ENCODE measurements at regions not wholly inside any gene's neighbourhood (a gene's known extent, or its start where the extent isn't known, plus 50 kb on each side); places are given as distances from the start of the nearest gene placed in this dataset.

DNA sequence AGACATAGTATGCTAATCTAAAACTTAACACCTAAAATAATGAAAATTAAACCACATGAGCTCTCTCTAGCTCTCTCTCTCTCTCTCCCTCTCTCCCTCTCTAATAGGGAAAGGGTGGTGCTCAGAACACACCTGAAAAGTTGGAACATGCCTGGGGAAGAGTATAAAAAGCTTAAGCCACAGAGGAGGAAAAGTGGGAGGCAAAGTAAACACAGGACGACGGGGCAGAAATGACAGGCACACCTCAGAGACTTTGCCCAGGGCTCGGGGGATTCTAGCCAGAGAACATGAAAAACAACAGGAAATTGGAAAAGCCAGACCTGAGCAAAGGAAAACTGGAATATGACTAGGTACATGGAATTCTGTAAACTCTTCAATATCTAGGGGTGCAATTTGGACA lies 666.1 kb downstream of the BCL11A start:
- intact Hi-C loops (cut with DNase I): no loop called here
- no peak for ATAC-seq
- no peak for DNase-seq (ENCODE audit: low spot score)

- intact Hi-C loops (cut with DNase I): no loop called here
- DNase-seq (ENCODE audit: low spot score) (no peak), ATAC-seq (no peak)
Observed at GRCh38 chr2:59886759-59887158, 666.7 kb downstream of the BCL11A start.

DNA sequence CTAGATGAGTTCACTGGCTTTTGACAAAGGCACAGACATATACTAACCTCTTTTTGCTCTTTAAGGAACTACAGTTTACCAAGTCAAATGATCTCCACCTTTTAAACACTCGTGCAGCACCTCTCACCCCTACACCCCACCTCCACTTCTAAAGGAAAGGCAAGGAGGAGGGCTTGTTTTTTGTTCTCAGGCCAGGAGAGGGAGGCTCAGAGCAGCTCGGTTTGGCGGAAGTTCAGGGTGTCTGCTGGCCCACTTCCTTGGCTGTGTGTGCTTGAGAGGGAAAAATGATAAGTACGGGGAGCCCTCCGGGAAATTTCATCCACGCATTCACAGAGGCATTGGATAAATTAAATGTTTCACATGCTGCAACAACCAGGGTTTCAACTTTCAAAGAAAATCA lies 667.9 kb downstream of the BCL11A start:
- DNase-seq (ENCODE audit: low spot score): no peak
- no peak for ATAC-seq

GRCh38 chr2:59884166-59884565 lies 669.3 kb downstream of the BCL11A start:
- intact Hi-C loops (cut with DNase I): no loop called here
- DNase-seq (ENCODE audit: low spot score): no peak
- ATAC-seq: no peak

More for the DNA sequence above, 667.9 kb downstream of the BCL11A start:
- intact Hi-C loops (cut with DNase I): no loop called here

- intact Hi-C loops (cut with DNase I): no loop called here
- DNase-seq (ENCODE audit: low spot score): no peak
Observed at GRCh38 chr2:59882822-59883221, 670.6 kb downstream of the BCL11A start.

GRCh38 chr2:59882279-59882678 lies 671.2 kb downstream of the BCL11A start:
- intact Hi-C loops (cut with DNase I): no loop called here
- DNase-seq (ENCODE audit: low spot score) (no peak), ATAC-seq (no peak)

More at GRCh38 chr2:59882822-59883221, 670.6 kb downstream of the BCL11A start:
- no peak for ATAC-seq

DNA sequence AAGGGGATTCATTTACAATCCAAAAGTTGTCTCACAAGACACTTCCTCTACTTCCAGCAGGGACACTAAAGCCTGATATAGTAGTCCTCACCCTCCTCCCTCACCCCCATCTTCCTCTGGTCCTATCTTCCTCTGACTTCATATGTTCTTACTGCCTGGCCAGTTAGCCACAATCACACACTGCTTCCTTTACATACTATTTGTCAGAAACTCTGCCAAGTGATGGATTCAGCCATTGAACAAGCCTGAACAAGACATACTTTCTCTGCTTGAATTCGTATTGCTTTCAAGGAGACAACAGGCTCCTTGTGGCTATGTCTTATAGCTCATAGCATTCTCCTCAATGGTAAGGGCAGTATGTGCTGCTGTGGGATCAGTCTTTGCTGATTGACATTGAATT lies 672.2 kb downstream of the BCL11A start:
- ATAC-seq (no peak), DNase-seq (ENCODE audit: low spot score) (no peak)
- intact Hi-C loops (cut with DNase I): no loop called here

DNA sequence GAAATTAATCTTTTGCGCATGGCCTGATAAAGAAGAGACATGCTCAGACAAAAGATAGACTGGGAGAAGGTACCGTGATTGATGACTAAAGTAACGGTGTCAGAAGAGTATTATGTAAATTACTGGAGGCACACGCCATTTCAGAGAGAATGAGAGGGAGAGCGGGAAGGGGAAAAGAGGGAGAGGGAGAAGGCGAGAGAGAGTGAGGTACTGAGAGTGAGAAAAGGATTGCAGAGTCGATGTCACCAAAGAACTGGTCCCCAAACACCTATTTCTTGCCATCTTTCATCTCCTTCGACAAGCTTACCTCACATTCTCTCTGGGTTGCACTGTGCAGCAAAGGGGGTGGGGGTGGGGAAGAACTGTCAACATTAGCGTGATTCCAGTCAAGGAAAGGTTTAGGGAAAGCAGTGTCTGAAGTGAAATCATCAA lies 673.7 kb downstream of the BCL11A start:
- DNase-seq (ENCODE audit: low spot score): no peak
- no peak for ATAC-seq
- intact Hi-C loops (cut with DNase I): no loop called here

GRCh38 chr2:59875836-59876235 lies 677.6 kb downstream of the BCL11A start:
- DNase-seq (ENCODE audit: low spot score) (no peak), ATAC-seq (no peak)
- intact Hi-C loops (cut with DNase I): no loop called here

GRCh38 chr2:59874971-59875755 lies 678.3 kb downstream of the BCL11A start:
- intact Hi-C loops (cut with DNase I): no loop called here
- no peak for ATAC-seq
- no peak for DNase-seq (ENCODE audit: low spot score)

DNA sequence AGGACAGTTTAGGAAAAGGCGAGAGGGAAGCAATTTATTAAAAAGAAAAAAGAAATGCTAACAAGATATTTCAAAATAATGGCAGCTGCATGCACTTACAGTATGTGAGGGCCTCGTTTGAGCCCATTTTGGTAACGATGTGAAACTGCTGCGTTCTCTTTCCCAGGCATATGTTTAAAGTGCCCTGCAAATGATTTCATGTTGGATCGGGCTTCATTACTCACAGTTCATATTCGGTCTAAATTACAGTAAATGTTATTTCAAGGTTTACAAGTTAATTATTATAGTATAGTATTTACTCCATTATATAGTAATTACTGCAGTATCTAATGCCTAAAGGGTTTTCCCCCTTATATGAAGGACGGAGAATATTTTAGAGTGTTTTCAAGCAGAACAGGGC lies 679.1 kb downstream of the BCL11A start:
- ATAC-seq (no peak), DNase-seq (ENCODE audit: low spot score) (no peak)
- intact Hi-C loops (cut with DNase I): no loop called here

- DNase-seq (ENCODE audit: low spot score) (no peak), ATAC-seq (no peak)
- intact Hi-C loops (cut with DNase I): no loop called here
Observed at GRCh38 chr2:59871830-59872229, 681.6 kb downstream of the BCL11A start.

- ATAC-seq: no peak
- intact Hi-C loops (cut with DNase I): no loop called here
- no peak for DNase-seq (ENCODE audit: low spot score)
Observed at GRCh38 chr2:59868981-59869380, 684.5 kb downstream of the BCL11A start.

GRCh38 chr2:59866436-59866835 lies 687.0 kb downstream of the BCL11A start:
- DNase-seq (ENCODE audit: low spot score) (no peak), ATAC-seq (no peak)
- intact Hi-C loops (cut with DNase I): no loop called here

DNA sequence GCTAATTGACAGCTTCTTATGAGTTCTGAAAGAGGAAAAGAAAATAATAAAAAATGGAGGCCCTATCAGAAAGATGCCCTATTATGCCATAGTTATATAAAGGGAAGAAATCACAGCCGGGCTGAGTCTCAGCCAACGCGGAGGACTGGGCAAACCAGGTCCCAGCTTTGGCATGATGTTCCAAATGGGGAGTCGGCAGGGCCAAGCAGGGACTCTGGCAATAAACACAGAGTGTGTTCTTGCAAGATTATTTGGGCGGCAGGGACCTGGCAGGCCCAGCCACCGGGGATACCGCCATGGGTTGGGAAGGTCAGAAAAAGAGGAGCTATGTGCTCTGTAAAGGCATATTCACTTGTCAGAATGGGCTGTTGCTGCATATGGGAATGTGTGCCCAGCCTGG lies 694.9 kb downstream of the BCL11A start:
- intact Hi-C loops (cut with DNase I): no loop called here
- DNase-seq (ENCODE audit: low spot score): no peak
- ATAC-seq: no peak

DNA sequence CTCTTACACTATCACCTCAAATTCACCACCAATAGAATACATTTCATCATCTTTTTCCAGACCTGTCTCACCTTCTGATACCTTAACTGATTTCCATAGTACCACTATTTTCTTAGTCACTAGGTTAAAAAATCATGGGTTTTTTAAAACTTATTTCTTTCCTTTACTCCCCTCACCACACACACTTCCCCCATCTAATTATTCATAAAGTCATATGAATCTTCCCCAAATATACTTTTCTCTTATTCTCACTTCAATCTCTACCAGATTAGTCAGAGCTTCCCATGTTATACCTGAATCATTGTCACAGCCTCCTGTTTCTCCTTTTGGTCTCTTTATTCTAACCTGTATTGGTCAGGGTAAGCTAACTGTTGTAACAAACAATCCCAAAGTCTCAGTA lies 696.3 kb downstream of the BCL11A start:
- ATAC-seq: no peak
- no peak for DNase-seq (ENCODE audit: low spot score)
- intact Hi-C loops (cut with DNase I): no loop called here

DNA sequence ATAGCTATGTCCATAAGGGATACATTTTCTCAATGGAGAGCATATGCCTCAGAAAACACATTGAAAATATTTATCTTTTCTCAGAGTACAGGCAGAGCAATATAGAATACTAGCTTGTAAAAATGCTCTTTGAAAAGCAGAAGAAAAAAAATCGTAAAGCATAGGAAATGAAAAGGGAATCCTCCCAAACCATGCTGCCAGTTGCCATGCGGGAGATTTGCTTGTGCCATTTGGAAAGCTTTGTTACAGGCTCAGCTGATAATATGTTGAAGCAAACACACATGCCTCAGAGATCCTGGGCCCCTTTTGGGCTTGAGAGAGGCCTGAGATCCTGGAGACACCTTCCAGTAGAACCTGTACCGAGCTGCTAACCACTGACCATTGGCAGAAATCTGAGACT lies 697.1 kb downstream of the BCL11A start:
- no peak for DNase-seq (ENCODE audit: low spot score)
- intact Hi-C loops (cut with DNase I): no loop called here
- ATAC-seq: no peak

DNA sequence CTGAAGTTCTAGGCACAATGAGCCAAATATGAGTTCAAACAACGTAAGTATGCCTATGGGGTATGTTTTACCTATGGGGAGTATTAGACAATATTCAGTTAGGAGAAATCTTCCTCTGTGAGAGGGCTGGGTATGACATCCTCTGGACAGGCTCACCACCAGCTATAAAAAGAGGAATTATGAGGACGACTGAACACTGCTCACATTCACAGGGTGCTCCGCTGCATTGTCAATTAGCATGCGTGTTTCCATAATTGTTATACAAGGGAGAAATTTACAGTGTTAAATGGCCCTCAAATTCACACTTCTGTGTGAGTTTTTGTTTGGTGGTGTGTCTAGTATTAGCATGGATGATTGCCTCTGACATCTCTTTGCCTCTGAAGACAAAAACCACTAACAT lies 700.4 kb downstream of the BCL11A start:
- intact Hi-C loops (cut with DNase I): no loop called here
- no peak for ATAC-seq
- no peak for DNase-seq (ENCODE audit: low spot score)

DNA sequence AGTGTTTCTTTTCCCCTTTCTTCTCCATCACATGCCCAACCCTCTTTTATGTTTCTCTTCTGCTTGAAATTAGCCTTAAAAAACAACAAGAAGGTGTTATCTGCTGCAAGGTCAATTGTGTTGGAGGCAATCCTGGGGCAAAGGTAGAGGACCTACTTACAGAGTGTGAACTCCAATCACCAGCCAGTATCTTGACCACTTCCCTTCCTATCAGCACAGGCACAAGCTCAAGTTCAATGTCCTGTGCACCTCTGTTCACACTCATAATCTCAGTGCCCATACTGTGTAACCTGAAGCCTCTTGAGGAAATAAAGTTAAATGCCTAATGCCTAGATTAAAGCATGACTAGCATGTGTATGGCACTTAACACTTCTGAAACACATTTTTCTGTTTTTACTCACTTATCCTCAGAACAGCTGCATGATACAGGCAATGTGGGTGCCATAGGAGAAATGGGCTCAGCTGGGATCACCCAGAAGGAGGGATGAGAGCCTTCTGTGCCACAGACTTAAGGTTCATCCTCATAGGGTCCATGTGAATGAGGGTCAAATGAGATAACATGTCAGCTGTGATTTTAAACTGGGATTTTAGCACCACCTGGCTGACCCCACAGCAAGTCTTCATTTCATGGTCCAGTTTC lies 701.5 kb downstream of the BCL11A start:
- intact Hi-C loops (cut with DNase I): no loop called here
- ATAC-seq (no peak), DNase-seq (ENCODE audit: low spot score) (no peak)

DNA sequence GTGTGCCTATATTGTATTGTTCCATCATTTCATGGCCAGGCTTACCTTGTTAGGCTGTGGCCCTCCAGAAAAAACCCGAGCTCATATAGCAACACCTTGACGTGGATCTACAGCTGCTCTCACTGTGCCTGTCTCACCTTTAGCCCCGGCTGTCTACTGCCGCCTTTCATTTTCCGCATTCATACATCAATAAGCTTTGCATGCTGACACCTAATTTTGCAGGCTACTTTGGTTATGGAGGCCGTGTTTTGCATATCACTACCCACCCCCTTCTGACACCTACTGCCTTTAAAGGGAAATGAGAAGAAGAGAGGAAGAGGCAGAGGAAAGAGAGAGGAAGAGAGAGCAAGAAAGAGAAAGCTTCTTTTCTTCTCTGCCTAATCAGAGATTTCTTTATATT lies 702.9 kb downstream of the BCL11A start:
- ATAC-seq (no peak), DNase-seq (ENCODE audit: low spot score) (no peak)
- intact Hi-C loops (cut with DNase I): no loop called here

DNA sequence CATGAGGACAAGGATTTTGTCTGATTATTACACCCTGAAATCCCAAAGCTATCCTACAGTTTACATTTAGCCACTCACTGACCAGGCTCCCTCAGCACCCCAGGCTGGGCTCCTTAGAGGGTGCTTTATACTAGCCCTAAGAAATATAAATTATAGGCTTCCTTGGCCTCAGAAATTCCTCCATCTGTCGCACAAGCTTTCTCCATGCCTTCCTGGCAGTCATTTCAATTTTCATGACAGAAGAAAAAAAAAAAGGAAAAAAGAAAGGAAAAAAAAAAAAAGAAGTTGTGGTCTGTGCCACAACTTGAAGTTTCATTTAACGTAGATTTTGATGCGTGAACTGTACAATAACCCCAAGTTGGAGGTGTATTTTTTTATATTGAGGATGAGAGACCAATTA lies 719.5 kb downstream of the BCL11A start:
- no peak for ATAC-seq
- DNase-seq (ENCODE audit: low spot score): no peak
- intact Hi-C loops (cut with DNase I): no loop called here

Measured in sciatic nerve (tissue), 2 donors.